NCI-H1048 (cell line): ENCODE measurements at regions not wholly inside any gene's neighbourhood (a gene's known extent, or its start where the extent isn't known, plus 50 kb on each side); places are given as distances from the start of the nearest gene placed in this dataset.
"Not testable (repeated sequence)": the region's sequence is repeated elsewhere in the genome, so short reads cannot be mapped to it uniquely, and the experiment has no call there.

Source experiments
- DNase-seq: peaks from one replicate; lab custom pipeline; 2025; lab: John Stamatoyannopoulos, UW

DNA sequence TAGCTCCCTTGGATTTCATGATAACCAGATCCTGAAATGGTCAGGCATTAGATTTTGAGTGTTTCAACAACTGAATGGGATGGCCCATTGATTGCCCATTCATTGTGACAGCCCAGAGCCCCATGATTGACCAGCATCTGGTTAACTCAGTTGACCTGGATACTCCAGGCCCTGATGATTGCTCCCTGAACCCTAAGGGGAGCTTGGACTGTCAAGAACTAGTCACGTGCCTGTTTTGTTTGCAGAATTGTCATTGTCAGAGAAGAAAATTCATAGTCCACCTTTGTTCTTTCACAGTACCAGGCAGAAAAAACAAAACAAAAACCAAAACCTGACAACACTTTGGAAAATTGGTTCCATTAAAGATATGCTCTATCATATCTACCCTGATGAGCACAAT lies 241.3 kb upstream of the ONECUT1 start:
- DNase-seq: no peak

DNA sequence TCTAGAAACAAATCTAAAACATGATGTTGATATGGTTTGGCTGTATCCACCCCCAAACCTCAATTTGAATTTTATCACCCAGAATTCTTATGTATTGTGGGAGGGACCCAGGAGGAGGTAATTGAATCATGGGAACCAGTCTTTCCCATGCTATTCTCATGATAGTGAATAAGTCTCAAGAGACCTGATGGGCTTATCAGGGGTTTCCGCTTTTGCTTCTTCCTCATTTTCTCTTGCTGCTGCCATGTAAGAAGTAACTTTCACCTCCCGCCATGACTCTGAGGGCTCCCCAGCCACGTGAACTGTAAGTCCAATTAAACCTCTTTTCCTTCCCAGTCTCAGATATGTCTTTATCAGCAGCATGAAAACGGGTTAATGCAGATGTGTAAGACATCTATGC lies 232.7 kb upstream of the ONECUT1 start:
- DNase-seq: no peak

DNA sequence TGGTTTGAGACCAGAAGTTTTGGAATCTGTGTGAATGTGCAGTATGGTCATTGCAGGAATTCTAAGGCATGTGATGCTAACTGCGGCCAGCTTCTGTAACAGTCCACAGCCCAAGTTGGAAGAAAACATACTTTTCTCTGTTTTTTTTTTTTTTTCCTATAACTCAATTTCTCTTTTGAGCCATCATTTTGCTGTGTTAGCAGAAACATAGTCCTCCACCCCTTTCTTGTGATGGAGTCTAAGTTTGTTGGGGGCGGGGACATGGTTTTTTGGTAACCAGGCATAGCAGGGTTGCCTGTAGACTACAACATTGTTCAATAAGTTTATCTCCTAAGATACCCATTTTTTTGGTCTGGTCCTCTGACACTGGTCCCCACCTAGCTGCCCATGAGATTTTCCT lies 223.2 kb upstream of the ONECUT1 start:
- DNase-seq: no peak

DNA sequence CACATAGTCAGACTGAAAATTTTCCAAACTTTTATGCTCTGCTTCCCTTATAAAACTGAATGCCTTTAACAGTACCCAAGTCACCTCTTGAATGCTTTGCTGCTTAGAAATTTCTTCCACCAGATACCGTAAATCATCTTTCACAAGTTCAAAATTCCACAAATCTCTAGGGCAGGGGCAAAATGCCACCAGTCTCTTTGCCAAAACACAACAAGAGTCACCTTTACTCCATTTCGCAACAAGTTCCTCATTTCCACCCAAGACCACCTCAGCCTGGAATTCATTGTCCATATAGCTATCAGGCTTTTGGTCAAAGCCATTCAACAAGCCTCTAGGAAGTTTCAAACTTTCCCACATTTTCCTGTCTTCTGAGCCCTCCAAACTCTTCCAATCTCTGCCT lies 221.6 kb upstream of the ONECUT1 start:
- not testable (repeated sequence) for DNase-seq

DNA sequence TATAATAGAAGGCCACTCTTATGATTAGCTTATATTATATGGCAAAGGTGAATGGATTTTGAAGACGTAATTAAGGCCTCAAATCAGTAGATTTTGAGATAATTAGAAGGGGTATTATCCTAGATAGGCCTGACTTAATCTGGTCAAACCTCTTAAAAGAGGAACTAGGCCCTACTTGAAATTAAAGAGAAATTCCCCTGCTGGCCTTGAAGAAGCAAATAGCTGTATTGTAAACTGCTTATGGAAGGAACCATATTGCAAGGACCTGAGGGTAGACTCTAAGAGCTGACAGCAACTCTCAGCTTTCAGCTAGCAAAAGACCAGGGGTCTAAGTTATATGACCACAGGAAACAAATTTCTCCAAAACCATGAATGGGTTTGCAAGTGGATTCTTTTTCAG lies 219.0 kb upstream of the ONECUT1 start:
- no peak for DNase-seq

DNA sequence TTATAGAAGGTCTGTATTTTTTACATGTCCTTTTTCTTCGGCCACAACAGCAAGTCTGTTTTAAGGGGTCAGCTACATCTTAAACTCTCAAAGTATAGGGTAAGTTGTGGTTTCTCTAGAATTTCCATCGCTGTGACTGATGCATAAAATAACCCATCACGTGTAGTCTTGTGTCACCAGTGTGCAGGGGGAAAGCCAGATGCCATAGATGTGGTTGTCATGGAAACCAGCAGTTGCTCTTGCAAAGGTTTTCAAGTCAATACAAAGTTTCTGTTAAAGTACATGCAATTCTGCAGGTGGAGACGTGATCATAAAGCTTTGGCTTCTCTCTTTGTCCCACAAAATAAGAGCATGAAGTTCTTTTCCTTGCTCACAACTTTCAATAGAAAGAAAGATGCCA lies 210.3 kb upstream of the ONECUT1 start:
- DNase-seq: no peak

DNA sequence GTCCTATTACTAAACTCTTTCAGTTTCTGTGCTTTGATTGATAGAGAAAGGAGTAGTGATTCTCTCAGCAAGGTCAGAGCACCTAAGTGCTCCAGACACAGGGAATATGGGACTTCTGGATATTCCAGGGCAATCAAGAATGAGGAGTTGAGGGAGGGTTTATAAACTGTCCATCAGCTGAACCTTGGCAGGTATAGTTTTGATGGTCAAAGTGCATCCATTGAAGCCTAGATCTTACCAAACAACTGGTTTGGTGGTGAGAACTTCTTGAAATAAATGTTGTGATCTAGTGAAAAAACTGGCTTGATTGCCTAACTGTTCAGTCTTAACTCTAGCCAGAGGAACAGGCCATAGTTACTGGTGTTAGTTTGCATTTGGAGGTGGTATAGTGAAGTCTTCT lies 207.0 kb upstream of the ONECUT1 start:
- no peak for DNase-seq

DNA sequence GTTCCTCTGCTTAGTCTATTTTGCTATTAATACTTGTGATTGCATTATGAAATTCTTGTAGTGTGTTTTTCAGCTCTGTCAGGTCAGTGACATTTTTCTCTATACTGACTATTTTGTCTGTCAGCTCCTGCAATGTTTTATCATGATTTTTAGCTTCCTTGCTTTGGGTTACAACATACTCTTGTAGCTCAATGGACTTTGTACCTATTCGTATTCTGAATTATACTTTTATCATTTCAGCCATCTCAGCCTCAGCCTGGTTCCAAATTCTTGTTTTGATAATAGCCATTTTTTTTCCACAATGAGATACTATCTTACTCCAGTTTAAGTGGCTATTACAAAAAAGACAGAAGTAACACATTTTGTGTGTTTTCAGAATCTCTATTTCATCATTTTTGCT lies 204.2 kb upstream of the ONECUT1 start:
- no peak for DNase-seq

DNA sequence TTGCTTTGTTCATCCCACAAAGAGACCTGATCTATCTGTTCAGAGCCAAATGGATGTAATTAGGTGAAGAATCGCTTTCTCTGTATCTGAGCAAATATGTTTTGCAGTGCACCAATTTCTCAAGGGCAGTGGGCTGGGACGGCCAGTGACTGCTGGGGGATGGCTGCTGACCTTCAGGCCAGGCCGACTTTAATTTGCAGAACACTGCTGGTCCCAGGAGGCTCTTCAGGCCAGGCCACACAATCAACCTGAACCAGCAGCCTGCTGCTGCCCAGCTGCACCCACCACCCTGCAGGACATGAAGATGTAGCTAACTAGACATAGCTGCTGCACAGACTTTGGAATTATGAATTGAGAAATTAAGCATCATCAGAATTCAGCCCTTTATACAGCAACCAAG lies 194.4 kb upstream of the ONECUT1 start:
- no peak for DNase-seq

DNA sequence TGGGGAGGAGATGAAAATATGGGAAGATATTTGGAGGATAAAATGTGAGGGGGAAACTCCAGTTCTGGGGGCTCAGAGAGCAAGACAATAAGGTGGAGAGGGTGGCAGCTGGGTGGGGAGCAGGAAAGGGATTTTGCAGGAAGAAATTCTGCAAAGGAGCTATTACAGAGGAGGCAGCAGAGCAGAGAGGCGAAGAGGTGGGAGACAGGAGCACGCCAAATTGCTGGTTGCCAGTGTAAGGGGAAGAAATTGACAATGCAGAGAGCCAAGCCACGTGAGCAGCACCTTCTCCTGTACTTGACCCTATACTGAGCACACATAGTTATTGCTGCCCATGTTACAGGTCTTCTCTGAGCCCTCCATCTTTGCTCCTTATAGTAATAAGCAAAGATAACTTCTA lies 190.3 kb upstream of the ONECUT1 start:
- DNase-seq: no peak

DNA sequence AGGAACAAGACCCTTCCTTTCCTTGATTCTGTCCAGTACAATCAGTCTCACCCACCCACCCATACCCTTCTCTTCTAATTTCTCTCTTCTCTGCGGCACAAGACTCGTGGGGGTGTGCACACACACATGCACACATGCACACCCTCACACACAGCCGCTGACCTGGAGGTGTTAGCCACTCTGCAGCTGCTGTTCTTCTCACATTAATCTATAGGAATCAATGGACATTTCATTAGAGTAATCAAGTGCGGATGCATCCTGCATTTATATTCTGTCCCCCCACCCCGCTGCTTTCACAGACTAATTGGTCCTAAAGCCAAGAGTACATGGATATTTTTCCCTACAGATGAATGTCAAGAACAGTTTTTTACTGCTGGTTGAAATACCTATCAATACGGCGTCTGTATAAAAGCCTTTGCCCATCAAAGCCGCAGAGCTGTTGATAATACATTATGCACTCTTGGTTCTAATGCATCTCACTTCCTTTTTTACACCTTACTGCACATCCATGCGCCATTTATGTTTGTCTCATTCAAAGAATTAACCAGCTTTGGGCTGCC lies 186.5 kb upstream of the ONECUT1 start:
- no peak for DNase-seq

DNA sequence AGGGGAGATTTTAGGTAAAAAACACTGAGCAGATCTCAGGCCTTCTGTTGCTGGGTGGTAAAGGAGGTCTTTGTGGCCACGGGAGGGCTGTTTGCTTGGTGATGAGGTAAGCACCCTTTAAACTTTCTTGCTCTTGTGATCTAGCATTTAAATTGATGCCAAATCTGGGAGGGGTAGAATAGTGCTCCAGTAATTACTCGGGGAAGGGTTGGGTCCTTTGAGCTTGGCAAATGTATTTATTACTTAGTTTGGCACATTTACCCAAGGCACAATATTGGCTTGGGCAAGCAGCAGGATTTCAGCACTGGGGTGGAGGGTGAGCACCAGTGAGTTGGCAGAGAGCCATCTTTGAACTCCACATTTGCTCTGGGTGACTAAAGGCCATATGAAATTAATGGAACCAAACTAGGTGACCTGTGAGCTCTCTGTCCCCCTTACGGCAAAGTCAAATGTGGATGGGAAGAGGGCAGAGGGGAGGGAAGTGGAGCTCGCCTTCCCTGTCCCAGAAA lies 185.9 kb upstream of the ONECUT1 start:
- no peak for DNase-seq

DNA sequence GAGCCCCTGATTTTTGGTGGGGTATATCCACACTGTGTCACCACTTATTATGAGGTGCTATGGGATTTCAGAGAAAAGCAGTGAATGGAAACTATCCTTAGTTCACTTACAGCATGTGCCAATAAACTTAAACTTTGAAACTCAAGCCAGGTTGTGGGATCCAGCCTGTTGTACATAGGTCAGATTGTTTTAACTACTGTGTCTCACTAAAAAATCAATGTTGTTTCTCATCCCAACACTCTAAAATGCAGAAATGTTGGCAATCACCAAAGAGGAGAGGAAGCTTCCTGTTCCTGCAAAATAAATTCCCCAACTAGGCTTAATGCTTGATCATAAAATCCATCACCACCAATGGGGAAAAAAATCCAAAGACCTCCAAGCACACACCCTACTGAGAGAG lies 173.7 kb upstream of the ONECUT1 start:
- DNase-seq: no peak

DNA sequence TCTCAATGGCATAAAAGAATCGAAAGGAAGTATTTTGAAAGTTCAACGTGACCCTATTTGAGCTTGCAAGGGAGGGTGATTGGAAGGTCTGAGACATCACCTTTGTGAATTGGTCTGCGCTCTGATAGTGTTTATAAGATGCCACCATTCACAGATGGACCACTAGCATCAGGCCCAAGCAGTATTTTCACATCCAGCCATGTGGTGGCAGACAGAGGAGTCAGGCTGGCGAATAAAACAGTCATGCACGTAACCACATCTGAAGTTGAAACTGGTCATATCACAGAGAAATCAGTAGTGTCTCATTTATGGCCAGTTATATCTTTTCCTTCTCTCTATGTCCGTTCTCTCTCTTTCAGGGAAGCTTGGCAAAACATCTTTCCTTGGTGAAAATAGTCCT lies 170.1 kb upstream of the ONECUT1 start:
- no peak for DNase-seq

DNA sequence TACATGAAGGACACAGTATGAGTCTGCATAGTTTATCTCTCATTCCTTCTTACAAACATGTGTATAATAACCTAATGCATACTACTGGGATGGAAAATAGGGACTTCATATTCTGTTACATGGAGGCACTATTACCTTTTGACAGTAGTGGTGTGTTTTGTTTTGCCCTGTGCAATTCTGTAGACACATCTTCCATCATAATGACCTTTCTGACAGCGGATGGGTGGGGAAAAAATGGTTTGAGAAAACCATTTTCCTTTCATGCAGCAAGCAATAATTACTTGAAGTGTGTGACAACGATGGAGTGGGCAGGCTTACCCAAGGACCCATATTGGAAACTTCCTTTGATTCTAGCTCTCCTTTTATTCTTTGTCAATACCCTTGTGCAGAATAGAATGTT lies 153.6 kb upstream of the ONECUT1 start:
- DNase-seq: no peak

DNA sequence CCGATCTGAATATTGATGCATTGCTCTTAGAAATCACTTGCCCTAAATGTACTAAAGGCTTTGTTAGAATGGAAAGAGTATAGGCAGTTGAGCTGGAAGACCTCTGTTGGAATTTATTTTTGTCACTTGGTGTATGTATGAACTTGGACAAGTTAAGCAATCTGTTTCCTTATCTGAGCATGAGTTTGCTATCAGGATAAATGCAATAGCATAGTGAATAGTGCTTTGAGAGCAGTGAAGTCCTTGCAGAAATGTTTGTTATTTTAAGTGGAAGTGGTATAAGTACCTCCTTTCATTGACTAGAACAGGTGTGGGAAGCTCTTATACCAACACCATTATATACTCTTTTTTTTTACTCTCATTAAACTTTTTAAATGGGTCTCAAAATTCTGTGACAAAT lies 146.4 kb upstream of the ONECUT1 start:
- DNase-seq: no peak

DNA sequence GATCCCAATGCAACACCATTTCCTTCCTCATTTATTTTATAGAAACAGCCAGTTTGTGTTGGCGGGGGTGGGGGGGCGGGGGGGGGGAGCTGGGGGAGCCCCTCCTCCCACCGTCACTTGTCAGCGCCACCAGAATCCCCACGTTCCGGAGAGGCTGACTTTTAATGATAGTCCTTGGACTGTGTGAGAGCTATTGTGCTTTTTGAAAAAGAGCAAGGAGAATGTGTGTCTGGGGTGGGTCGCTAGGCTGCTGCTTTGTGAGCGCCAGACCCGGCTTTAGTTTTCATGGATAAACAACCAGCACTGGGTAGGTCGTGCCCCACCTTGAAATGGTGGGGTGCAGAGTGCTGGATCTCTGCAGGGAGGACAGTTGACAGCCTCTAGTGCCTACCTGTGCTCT lies 135.0 kb upstream of the ONECUT1 start:
- DNase-seq: no peak

DNA sequence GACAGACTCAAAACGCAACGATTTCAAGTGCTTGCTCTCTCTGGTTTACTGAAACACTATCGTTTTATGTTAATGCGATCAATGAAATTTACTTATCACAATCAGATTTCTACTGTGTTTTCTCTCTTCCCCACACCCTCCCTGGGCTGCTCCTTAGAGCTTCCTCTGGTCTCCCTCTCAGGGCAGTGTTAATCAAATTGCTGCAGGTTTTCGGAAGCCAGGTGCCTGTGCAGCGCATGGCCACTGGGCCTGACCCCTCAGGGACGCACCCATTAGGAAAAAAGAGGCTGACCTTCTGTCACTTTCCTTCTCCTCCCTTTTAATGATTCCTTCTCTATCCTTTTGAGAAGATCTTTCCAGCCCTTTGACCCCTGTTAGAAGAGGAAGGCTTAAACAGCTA lies 134.5 kb upstream of the ONECUT1 start:
- no peak for DNase-seq

DNA sequence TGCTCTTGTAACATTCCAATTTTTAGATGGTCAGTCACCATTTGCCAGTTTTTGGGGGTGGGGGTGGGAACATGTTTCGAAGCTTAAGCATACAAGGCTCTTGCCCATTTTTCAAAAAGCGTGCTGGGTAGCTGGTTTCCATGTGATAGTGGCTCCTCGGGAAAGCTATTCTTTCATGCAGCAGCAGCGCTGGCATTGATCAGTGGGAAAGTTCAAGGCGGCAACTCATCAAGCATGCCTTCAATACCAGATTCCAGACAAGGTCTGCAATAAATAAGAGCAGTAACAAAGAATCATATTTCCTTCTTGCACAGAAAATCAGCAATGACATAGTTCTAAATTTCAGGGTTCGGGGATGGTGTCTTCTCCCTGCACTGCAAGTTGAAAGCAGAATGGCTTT lies 133.5 kb upstream of the ONECUT1 start:
- no peak for DNase-seq

DNA sequence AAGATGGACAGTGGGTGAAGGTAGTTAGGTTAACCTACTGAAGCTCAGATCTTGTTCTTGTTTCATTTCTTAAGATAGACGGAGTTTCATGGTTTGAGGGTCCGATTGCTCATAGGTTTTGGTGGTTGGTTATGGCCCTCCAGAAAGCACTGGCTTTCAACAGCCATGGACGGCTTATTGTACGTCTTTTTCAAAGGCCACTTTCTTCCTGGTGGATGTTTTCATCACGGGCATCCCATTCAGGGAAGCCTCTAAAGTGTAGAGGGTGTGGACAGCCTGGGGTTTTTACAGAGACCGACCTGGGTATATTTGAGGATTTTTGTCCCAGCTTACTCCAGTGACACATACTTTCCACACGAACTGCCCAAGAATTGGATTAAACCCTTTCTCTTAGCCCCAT lies 132.7 kb upstream of the ONECUT1 start:
- DNase-seq: no peak

DNA sequence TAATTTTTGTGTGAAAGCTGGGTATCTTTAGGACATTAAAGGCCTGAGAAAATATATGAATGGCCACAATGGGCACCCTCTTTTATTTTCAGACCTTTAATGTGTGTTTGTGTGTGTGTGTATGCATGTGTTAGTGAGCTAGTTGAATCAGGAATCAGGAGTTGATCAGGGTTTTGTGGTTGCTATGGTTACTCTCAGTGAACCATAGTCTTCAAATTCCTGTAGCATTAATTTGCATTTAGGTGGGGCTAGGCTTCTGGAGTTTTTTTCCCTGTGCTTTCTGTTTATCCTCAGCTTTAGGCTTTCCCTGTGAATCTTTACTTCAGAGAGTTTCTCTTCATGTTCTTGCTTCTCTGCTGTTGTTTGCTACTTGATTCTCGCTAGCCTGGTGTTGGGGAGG lies 122.0 kb upstream of the ONECUT1 start:
- no peak for DNase-seq

DNA sequence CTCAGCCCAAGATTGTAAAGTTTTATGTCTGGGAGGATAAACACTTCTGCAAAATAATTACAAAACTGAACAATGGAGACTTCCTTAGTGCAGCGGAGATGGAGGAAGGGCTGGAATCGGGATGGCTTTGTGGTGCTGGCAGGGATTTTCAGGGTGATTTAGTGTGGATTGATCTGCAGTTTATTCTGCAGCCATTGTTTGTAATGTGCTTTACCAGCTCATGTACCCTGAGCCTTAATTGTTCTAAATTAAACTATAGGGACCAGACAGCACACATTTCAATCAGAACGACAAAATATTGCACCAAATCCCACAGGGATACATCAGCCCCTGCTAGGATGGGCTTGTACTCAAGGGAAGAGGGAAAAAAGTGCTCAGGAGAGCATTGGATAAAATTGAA lies 103.2 kb upstream of the ONECUT1 start:
- DNase-seq: no peak

DNA sequence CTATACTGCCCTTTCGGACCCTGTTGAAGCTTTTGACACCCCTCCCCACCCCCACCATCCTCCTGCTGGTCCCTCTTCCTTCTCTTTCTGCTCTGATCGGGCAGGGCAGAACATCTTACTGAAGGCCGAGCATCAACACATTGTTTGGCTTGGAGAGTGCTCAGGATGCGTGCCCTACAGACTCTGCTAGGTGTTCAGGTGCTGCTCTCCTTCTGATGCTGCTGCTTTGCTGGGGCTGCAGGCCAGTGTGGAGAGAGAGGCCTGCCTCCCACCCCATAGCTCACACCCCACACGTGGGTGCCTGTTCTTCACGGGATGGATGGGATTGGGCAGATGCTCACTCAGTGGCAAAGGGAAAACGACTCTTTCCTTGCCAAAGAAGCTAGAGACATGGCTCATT lies 89.8 kb upstream of the ONECUT1 start:
- no peak for DNase-seq

DNA sequence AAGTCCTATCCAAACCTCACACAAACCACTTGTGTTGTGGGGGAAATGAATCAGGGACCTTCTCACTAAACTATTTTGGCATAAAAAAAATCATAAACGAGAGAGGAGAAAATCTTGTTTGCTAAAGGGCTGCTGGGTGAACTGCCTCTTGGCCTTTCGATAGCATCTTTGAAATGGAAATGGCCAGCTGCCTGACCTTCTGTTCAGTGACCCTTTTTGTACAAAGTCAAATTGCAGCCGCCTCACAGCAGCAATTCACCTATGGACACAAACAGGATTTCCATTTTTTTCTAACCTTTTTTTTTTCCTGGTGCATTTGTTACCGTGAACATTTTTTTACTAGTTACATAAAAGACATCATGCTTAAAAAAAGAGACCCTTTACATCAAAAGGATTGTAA lies 89.0 kb upstream of the ONECUT1 start:
- no peak for DNase-seq
